ENCODE measurements at regions not wholly inside any gene's neighbourhood (a gene's known extent, or its start where the extent isn't known, plus 50 kb on each side); places are given as distances from the start of the nearest gene placed in this dataset.

GRCh38 chr13:34776390-34776981 is 165.6 kb upstream of the NBEA start:
- no peaks in the 10 kb centered on the region for H3K4me1 ChIP-seq (ENCODE audit: low read length)
- H3K79me2 ChIP-seq (ENCODE audit: low read length), result no peaks in the 10 kb centered on the region
- H3K4me2 ChIP-seq (ENCODE audit: low read length), result no peak overlapping the region
- H2AFZ ChIP-seq (ENCODE audit: low read depth, low read length), result no peak overlapping the region
- H3K9me3 ChIP-seq (ENCODE audit: insufficient read depth, low read length), result no peaks in the 10 kb centered on the region
- H3K27me3 ChIP-seq (ENCODE audit: low read depth, low read length), result no peaks in the 10 kb centered on the region
- H3K4me3 ChIP-seq (ENCODE audit: low read length), result no peak overlapping the region
- no peak overlapping the region for H3K27ac ChIP-seq (ENCODE audit: low read length)
- no peak overlapping the region for H3K9ac ChIP-seq (ENCODE audit: low read length)
- no peaks in the 10 kb centered on the region for H3K36me3 ChIP-seq (replicated peaks; ENCODE audit: low read depth, low read length)
- TF ChIP-seq CTCF (IDR thresholded peaks at IDR 0.05; ENCODE audit: low read depth, low read length) (no peak), EZH2phosphoT487 (IDR thresholded peaks at IDR 0.05; ENCODE audit: low read depth) (no peak)
- no peaks in the 10 kb centered on the region for H4K20me1 ChIP-seq (ENCODE audit: insufficient read depth, low read length)

- Histone ChIP-seq H3K79me2 (ENCODE audit: low read length) (no peaks in the 10 kb centered on the region), H3K9me3 (ENCODE audit: insufficient read depth, low read length) (no peaks in the 10 kb centered on the region), H3K4me2 (ENCODE audit: low read length) (no peak overlapping the region), H3K9ac (ENCODE audit: low read length) (no peak overlapping the region), H3K36me3 (replicated peaks; ENCODE audit: low read depth, low read length) (no peaks in the 10 kb centered on the region), H3K27me3 (ENCODE audit: low read depth, low read length) (no peaks in the 10 kb centered on the region), H3K4me3 (ENCODE audit: low read length) (no peak overlapping the region), H2AFZ (ENCODE audit: low read depth, low read length) (no peak overlapping the region), H3K27ac (ENCODE audit: low read length) (no peak overlapping the region), H3K4me1 (ENCODE audit: low read length) (no peaks in the 10 kb centered on the region), H4K20me1 (ENCODE audit: insufficient read depth, low read length) (no peaks in the 10 kb centered on the region)
- TF ChIP-seq CTCF (IDR thresholded peaks at IDR 0.05; ENCODE audit: low read depth, low read length) (no peak), EZH2phosphoT487 (IDR thresholded peaks at IDR 0.05; ENCODE audit: low read depth) (no peak)
These were observed 164.8 kb upstream of the NBEA start for GRCh38 chr13:34777089-34777913.

- H3K9ac ChIP-seq (ENCODE audit: low read length), result no peak overlapping the region
- no peak overlapping the region for H3K4me2 ChIP-seq (ENCODE audit: low read length)
- H3K36me3 ChIP-seq (replicated peaks; ENCODE audit: low read depth, low read length), result no peaks in the 10 kb centered on the region
- no peaks in the 10 kb centered on the region for H3K79me2 ChIP-seq (ENCODE audit: low read length)
- TF ChIP-seq CTCF (IDR thresholded peaks at IDR 0.05; ENCODE audit: low read depth, low read length) (no peak), EZH2phosphoT487 (IDR thresholded peaks at IDR 0.05; ENCODE audit: low read depth) (no peak)
- no peaks in the 10 kb centered on the region for H4K20me1 ChIP-seq (ENCODE audit: insufficient read depth, low read length)
- H3K27ac ChIP-seq (ENCODE audit: low read length), result no peak overlapping the region
- no peak overlapping the region for H3K4me3 ChIP-seq (ENCODE audit: low read length)
- H3K4me1 ChIP-seq (ENCODE audit: low read length), result no peaks in the 10 kb centered on the region
- H3K27me3 ChIP-seq (ENCODE audit: low read depth, low read length), result no peaks in the 10 kb centered on the region
- H2AFZ ChIP-seq (ENCODE audit: low read depth, low read length), result no peak overlapping the region
- H3K9me3 ChIP-seq (ENCODE audit: insufficient read depth, low read length), result no peaks in the 10 kb centered on the region
These were observed 164.2 kb upstream of the NBEA start for GRCh38 chr13:34777914-34778303.

- TF ChIP-seq EZH2phosphoT487 (IDR thresholded peaks at IDR 0.05; ENCODE audit: low read depth) (no peak), CTCF (IDR thresholded peaks at IDR 0.05; ENCODE audit: low read depth, low read length) (peak; percentile 28)
- no peaks in the 10 kb centered on the region for H3K4me1 ChIP-seq (ENCODE audit: low read length)
- H3K36me3 ChIP-seq (replicated peaks; ENCODE audit: low read depth, low read length), result no peaks in the 10 kb centered on the region
- no peak overlapping the region for H3K27ac ChIP-seq (ENCODE audit: low read length)
- no peak overlapping the region for H2AFZ ChIP-seq (ENCODE audit: low read depth, low read length)
- H3K4me2 ChIP-seq (ENCODE audit: low read length), result no peak overlapping the region
- H3K4me3 ChIP-seq (ENCODE audit: low read length), result no peak overlapping the region
- no peaks in the 10 kb centered on the region for H3K79me2 ChIP-seq (ENCODE audit: low read length)
- no peaks in the 10 kb centered on the region for H3K27me3 ChIP-seq (ENCODE audit: low read depth, low read length)
- H4K20me1 ChIP-seq (ENCODE audit: insufficient read depth, low read length), result no peaks in the 10 kb centered on the region
- H3K9ac ChIP-seq (ENCODE audit: low read length), result no peak overlapping the region
- H3K9me3 ChIP-seq (ENCODE audit: insufficient read depth, low read length), result no peaks in the 10 kb centered on the region
These were observed 162.9 kb upstream of the NBEA start for GRCh38 chr13:34779171-34779570.

Data from OCI-LY3 (cell line).